Chondrocyte (in vitro differentiated cells): ENCODE measurements at regions not wholly inside any gene's neighbourhood (a gene's known extent, or its start where the extent isn't known, plus 50 kb on each side); places are given as distances from the start of the nearest gene placed in this dataset.

Source experiments
- DNase-seq: peaks from one replicate; pipeline ENCODE4 v3.0.0; 2021; ENCODE audit warnings: mixed read lengths, low spot score
- H3K27ac Mint-ChIP-seq: one replicate; pipeline ENCODE4 v1.8.0; 2021; ENCODE audit warnings: mild to moderate bottlenecking, moderate library complexity, mixed read lengths; ENCODE audit not compliant: unreplicated experiment
- H3K27me3 Mint-ChIP-seq: 2 replicates; pipeline ENCODE4 v1.8.0; 2021; ENCODE audit warnings: low read depth, mixed read lengths
- H3K36me3 Mint-ChIP-seq: 2 replicates; pipeline ENCODE4 v1.8.0; 2021; ENCODE audit warnings: low read depth, mixed read lengths
- H3K4me1 Mint-ChIP-seq: 2 replicates; pipeline ENCODE4 v1.8.0; 2021; ENCODE audit warnings: low read depth, mild to moderate bottlenecking, mixed read lengths
- H3K4me3 Mint-ChIP-seq: one replicate; pipeline ENCODE4 v1.8.0; 2021; ENCODE audit warnings: mild to moderate bottlenecking, moderate library complexity, mixed read lengths; ENCODE audit not compliant: unreplicated experiment
- H3K9me3 Mint-ChIP-seq: 2 replicates; pipeline ENCODE4 v1.8.0; 2021; ENCODE audit warnings: low read depth, mixed read lengths
- CTCF ChIP-seq: fragments of 200-600 bp; sonication (generic); IDR thresholded peaks from 2 replicates; pipeline ENCODE4 v1.5.0; 2021; ENCODE audit warnings: antibody characterized with exemption, mild to moderate bottlenecking, moderate library complexity

GRCh38 chr4:71663780-71664179, 120.1 kb downstream of the GC start:
- Mint-ChIP-seq H3K36me3 (peaks cover 1% of the 10 kb centered on the region), H3K4me3 (no peak overlapping the region), H3K4me1 (peaks cover 2% of the 10 kb centered on the region), H3K27me3 (peaks cover 11% of the 10 kb centered on the region), H3K27ac (no peak overlapping the region), H3K9me3 (no peaks in the 10 kb centered on the region)
- no peak for TF ChIP-seq CTCF
- DNase-seq: no peak

DNA sequence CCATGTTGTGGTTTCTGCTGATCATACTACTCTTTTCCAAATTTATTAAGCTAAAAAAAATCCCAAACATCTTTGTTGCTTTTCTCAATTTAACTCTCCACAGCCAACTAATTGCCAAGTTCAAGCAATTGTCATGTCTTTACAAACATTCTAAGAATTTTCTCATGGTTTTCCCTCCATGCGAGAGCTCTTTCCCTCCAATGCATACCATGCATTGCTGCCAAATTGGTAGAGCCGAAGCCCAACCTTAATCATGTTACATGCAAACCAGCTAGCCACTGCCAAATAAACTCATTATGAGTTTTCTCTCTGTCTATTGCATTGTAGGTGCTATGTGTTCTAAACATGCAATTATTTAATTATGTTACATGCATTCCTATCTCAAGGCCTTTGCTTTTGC, 123.9 kb downstream of the GC start:
- H3K4me3 Mint-ChIP-seq: no peak overlapping the region
- no peaks in the 10 kb centered on the region for H3K9me3 Mint-ChIP-seq
- peaks cover 2% of the 10 kb centered on the region for H3K4me1 Mint-ChIP-seq
- H3K36me3 Mint-ChIP-seq: peaks cover 1% of the 10 kb centered on the region
- no peak overlapping the region for H3K27ac Mint-ChIP-seq
- H3K27me3 Mint-ChIP-seq: peaks cover 11% of the 10 kb centered on the region
- no peak for TF ChIP-seq CTCF
- DNase-seq: no peak

DNA sequence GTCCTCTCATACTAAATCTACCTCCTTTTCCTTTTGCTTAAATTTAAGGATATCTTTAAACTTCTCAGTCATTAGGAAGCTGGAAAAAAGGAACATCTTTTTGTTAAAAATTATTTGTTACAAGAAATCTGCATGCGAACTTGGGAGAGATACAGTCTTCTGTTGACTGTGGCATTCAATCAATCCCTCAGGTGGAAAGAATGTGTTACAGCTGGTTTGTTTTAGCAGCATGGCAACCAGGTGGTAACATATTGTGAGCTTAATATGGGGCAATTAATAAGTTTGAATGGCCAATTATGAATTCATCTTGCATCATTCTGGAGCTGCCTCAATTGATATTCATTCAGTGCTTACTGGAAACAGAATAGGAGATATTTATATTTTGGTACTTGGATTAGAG, 135.0 kb downstream of the GC start:
- Mint-ChIP-seq H3K36me3 (peaks cover 2% of the 10 kb centered on the region), H3K27ac (no peak overlapping the region), H3K27me3 (peaks cover 2% of the 10 kb centered on the region), H3K4me1 (no peaks in the 10 kb centered on the region), H3K4me3 (no peak overlapping the region), H3K9me3 (peaks cover 9% of the 10 kb centered on the region)
- no peak for TF ChIP-seq CTCF
- no peak for DNase-seq

DNA sequence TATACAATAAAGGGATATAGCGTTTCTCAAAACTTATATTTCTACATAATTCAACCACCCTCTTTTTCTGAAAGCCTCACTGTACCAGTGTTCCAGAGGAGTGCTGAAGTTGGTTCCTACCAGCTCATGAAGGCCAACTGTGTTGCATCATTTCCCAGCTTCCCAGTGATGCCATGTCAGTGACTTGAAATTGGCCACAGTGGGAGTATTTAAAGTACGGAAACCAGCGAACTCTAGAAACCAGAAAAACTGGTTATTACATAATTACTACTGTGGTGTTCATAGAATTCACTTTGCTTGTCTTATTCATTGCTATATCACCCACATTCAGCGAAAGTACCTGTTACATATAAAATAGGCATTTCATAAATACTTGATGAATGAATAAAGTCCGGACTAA, 135.4 kb downstream of the GC start:
- peaks cover 2% of the 10 kb centered on the region for H3K36me3 Mint-ChIP-seq
- H3K9me3 Mint-ChIP-seq: peaks cover 9% of the 10 kb centered on the region
- H3K4me3 Mint-ChIP-seq: no peak overlapping the region
- TF ChIP-seq CTCF: no peak
- peaks cover 2% of the 10 kb centered on the region for H3K27me3 Mint-ChIP-seq
- no peaks in the 10 kb centered on the region for H3K4me1 Mint-ChIP-seq
- no peak overlapping the region for H3K27ac Mint-ChIP-seq
- no peak for DNase-seq

DNA sequence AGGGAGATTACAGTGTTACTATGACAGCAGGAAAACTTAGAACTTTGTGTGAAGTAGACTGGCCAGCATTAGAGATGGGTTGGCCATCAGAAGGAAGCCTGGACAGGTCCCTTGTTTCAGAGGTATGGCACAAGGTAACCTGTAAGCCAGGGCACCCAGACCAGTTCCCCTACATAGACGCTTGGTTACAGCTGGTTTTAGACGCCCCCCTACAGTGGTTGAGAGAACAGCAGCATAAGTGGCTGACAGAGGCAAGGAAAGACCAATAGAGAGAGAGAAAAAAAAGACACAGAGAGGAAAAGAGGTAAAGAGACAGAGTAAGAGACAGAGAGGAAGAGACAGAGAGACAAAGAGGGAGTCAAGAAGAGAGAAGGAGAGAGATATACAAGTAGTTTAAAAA, 144.5 kb downstream of the GC start:
- Mint-ChIP-seq H3K9me3 (peaks cover 2% of the 10 kb centered on the region), H3K27ac (no peak overlapping the region), H3K36me3 (peaks cover 5% of the 10 kb centered on the region), H3K4me1 (no peaks in the 10 kb centered on the region), H3K4me3 (no peak overlapping the region), H3K27me3 (peaks cover 4% of the 10 kb centered on the region)
- TF ChIP-seq CTCF: no peak
- DNase-seq: no peak
